ENCODE measurements at regions not wholly inside any gene's neighbourhood (a gene's known extent, or its start where the extent isn't known, plus 50 kb on each side); places are given as distances from the start of the nearest gene placed in this dataset.
"Not testable (repeated sequence)": the region's sequence is repeated elsewhere in the genome, so short reads cannot be mapped to it uniquely, and the experiment has no call there.

DNA sequence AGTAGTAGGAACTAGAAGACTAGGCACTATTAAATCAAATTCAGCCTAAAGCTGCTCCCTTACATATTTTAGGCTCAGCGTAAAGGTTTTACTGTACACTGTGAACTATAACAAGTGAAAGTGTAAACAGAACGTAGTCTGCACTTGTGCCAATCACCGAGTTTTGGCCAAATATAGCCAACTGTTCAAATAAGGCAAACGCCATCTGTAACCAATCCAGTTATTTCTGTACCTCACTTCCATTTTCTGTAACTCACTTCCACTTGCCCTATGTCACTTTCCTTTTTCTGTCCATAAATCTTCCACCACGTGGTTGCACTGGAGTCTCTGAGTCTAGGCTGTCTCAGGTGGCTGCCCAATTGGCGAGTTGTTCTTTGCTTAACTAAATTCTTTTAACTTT, 2132.2 kb downstream of the LRRC4C start:
- no peaks in the 10 kb centered on the region for H3K36me3 Mint-ChIP-seq (ENCODE audit: low read depth, unreplicated experiment)
- TF ChIP-seq, protein P1, sequence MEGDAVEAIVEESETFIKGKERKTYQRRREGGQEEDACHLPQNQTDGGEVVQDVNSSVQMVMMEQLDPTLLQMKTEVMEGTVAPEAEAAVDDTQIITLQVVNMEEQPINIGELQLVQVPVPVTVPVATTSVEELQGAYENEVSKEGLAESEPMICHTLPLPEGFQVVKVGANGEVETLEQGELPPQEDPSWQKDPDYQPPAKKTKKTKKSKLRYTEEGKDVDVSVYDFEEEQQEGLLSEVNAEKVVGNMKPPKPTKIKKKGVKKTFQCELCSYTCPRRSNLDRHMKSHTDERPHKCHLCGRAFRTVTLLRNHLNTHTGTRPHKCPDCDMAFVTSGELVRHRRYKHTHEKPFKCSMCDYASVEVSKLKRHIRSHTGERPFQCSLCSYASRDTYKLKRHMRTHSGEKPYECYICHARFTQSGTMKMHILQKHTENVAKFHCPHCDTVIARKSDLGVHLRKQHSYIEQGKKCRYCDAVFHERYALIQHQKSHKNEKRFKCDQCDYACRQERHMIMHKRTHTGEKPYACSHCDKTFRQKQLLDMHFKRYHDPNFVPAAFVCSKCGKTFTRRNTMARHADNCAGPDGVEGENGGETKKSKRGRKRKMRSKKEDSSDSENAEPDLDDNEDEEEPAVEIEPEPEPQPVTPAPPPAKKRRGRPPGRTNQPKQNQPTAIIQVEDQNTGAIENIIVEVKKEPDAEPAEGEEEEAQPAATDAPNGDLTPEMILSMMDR (IDR thresholded peaks at IDR 0.05; ENCODE audit: unreplicated experiment) = no peak
- H3K9me3 Mint-ChIP-seq (ENCODE audit: unreplicated experiment) = peaks cover 3% of the 10 kb centered on the region
- H3K4me1 Mint-ChIP-seq (ENCODE audit: unreplicated experiment) = peaks cover 3% of the 10 kb centered on the region
- no peak for DNase-seq (ENCODE audit: low spot score)
- no peak overlapping the region for H3K27ac Mint-ChIP-seq (ENCODE audit: unreplicated experiment)
- no peak overlapping the region for H3K4me3 Mint-ChIP-seq (ENCODE audit: unreplicated experiment)
- peaks cover 1% of the 10 kb centered on the region for H3K27me3 Mint-ChIP-seq (ENCODE audit: unreplicated experiment)

DNA sequence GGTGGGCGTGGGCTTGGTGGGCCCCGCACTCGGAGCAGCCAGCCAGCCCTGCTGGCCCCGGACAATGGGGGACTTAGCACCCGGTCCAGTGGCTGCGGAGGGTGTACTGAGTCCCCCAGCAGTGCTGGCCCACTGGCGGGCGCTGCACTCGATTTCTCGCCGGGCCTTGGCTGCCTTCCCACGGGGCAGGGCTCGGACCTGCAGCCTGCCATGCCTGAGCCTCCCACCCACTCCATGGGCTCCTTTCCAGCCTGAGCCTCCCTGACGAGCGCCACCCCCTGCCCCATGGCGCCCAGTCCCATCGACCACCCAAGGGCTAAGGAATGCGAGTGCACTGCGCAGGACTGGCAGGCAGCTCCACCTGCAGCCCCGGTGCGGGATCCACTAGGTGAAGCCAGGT, 2147.6 kb downstream of the LRRC4C start:
- H3K4me3 Mint-ChIP-seq (ENCODE audit: unreplicated experiment); H3K27ac Mint-ChIP-seq (ENCODE audit: unreplicated experiment); H3K27me3 Mint-ChIP-seq (ENCODE audit: unreplicated experiment); H3K9me3 Mint-ChIP-seq (ENCODE audit: unreplicated experiment); H3K36me3 Mint-ChIP-seq (ENCODE audit: low read depth, unreplicated experiment); H3K4me1 Mint-ChIP-seq (ENCODE audit: unreplicated experiment); DNase-seq (ENCODE audit: low spot score): not testable (repeated sequence)

GRCh38 chr11:39304586-39304985, 2154.9 kb downstream of the LRRC4C start:
- H3K9me3 Mint-ChIP-seq (ENCODE audit: unreplicated experiment) = no peaks in the 10 kb centered on the region
- no peaks in the 10 kb centered on the region for H3K36me3 Mint-ChIP-seq (ENCODE audit: low read depth, unreplicated experiment)
- no peaks in the 10 kb centered on the region for H3K4me1 Mint-ChIP-seq (ENCODE audit: unreplicated experiment)
- no peak overlapping the region for H3K27ac Mint-ChIP-seq (ENCODE audit: unreplicated experiment)
- TF ChIP-seq, protein P1 (IDR thresholded peaks at IDR 0.05; ENCODE audit: unreplicated experiment) = no peak
- H3K27me3 Mint-ChIP-seq (ENCODE audit: unreplicated experiment) = no peaks in the 10 kb centered on the region
- H3K4me3 Mint-ChIP-seq (ENCODE audit: unreplicated experiment) = no peak overlapping the region
- DNase-seq (ENCODE audit: low spot score) = no peak

- no peak for DNase-seq (ENCODE audit: low spot score)
- H3K9me3 Mint-ChIP-seq (ENCODE audit: unreplicated experiment) = no peaks in the 10 kb centered on the region
- no peaks in the 10 kb centered on the region for H3K4me1 Mint-ChIP-seq (ENCODE audit: unreplicated experiment)
- no peaks in the 10 kb centered on the region for H3K27me3 Mint-ChIP-seq (ENCODE audit: unreplicated experiment)
- H3K36me3 Mint-ChIP-seq (ENCODE audit: low read depth, unreplicated experiment) = no peaks in the 10 kb centered on the region
- no peak overlapping the region for H3K27ac Mint-ChIP-seq (ENCODE audit: unreplicated experiment)
- TF ChIP-seq, protein P1 (IDR thresholded peaks at IDR 0.05; ENCODE audit: unreplicated experiment) = no peak
- H3K4me3 Mint-ChIP-seq (ENCODE audit: unreplicated experiment) = no peak overlapping the region
These were observed 2164.8 kb downstream of the LRRC4C start for GRCh38 chr11:39294648-39295047.

- no peaks in the 10 kb centered on the region for H3K4me1 Mint-ChIP-seq (ENCODE audit: unreplicated experiment)
- TF ChIP-seq, protein P1 (IDR thresholded peaks at IDR 0.05; ENCODE audit: unreplicated experiment) = no peak
- no peak for DNase-seq (ENCODE audit: low spot score)
- H3K4me3 Mint-ChIP-seq (ENCODE audit: unreplicated experiment) = no peak overlapping the region
- peaks cover 7% of the 10 kb centered on the region for H3K36me3 Mint-ChIP-seq (ENCODE audit: low read depth, unreplicated experiment)
- no peaks in the 10 kb centered on the region for H3K27me3 Mint-ChIP-seq (ENCODE audit: unreplicated experiment)
- no peak overlapping the region for H3K27ac Mint-ChIP-seq (ENCODE audit: unreplicated experiment)
- no peaks in the 10 kb centered on the region for H3K9me3 Mint-ChIP-seq (ENCODE audit: unreplicated experiment)
These were observed 2171.4 kb downstream of the LRRC4C start for GRCh38 chr11:39288011-39288410.
